Activated CD4-positive, alpha-beta T cell treated with anti-CD3 and anti-CD28 coated beads, Interleukin-2, Interleukin-4, amounts not matched to agents 100 ng/mL and 50 ng/mL, durations not matched to agents 16 hours and 8 hours (primary cell): ENCODE measurements at regions not wholly inside any gene's neighbourhood (a gene's known extent, or its start where the extent isn't known, plus 50 kb on each side); places are given as distances from the start of the nearest gene placed in this dataset.
A peak's percentile ranks its signal among the peaks of the same experiment; 100 is the strongest.
"Not testable (repeated sequence)": the region's sequence is repeated elsewhere in the genome, so short reads cannot be mapped to it uniquely, and the experiment has no call there.

Source experiments
- DNase-seq: peaks from one replicate; pipeline ENCODE4 v3.0.0-alpha.2; 2020; ENCODE audit warnings: low spot score

DNA sequence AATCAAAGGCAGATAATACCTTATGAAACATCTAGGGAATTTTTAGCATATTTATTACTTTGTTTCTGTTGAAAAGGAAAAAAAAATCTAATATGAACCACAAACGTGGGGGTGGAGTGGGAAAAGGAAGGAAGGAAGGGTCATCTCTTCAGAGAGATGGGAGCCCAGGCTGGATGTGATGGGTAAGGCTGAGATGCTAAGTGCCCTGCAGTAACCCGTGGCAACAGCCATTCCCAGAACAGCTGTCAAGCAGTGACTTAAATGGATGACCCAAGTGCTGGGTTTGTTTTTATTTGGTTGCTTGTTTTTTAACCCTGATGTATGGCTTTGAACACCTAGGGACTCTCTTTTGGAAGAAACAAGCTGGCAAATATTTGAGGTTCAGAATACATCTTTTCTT, 50.7 kb upstream of the KLF7 start:
- DNase-seq, result no peak

DNA sequence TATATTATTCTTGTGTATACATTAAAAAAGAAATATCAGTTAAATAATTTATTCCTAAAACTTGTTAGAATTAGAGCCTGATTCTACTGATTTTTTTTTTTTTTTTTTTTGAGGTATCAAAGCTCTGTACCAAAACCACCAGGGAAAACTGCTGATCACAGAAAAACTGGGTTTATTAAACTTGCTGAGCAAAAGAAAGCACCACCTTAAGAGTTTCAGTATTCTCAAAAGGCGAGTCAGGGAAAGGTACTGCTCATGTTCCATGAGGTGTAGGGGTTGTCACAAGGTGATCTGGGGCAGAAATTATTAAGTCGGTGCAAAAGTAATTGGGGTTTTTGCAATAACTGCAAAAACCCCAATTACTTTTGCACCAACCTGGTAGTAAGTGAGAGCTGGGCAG, 51.7 kb upstream of the KLF7 start:
- no peak for DNase-seq

DNA sequence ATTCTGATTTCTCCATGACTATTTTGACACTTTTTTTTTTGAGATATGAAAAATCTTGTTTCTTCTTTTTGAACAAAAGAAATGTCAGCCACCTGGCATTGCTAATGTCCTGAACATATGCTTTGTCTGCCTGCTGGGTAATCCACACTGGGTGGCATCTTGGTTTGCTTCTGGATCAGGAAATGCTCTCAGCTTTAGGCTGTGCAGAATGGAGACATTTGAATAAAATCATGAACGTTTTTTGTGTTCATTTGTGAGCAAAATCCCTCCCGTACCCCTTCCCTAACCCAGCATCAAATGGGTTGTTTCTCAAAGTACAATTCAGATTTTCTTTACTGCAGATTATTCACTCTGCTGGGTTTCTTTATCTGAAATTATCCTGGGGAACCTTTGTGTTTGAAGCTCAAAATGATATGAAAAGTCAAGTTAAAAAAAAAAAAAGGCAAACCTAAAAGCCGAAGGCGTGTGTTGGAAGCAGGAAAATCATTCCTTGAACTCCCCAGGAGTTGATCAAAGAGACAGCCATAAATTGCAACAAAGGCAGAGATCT, 53.4 kb upstream of the KLF7 start:
- no peak for DNase-seq

DNA sequence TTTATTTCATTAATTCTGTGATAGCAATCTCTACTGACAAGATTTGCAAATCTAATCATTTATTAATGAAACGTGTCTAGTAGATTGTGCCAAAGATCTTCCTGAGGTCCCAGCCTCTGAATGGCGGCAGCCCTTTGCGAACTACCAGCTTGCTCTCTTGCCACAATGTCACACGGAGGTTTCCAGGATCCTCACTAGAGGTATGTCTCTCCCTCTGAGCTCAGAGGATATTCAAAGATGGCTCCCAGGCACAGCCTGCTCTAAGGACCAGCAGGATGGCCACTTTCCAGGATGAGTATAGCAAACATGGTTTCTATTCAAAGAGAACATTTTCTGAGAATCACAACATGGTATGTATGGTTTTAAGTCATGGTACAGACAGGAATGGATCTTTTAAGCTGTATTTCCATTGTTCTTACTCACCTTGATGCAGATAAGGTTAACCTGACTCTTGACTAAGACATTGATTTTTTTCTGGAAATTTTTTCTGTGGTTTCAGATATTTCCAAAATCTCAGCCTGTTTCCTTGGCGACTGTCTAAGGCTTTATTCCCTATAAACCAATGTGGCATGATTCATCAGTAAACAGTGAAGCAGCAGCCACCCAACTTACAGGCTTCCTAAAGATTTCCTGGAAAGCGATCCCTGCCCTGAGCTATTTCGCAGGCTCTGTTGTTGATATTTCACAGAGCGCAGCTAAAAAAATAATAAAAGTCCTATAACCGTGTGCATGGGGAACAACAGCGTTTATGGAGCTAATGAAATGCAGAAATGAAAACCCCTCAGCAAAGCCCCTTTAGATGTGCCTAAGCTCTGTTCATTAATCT, 54.1 kb upstream of the KLF7 start:
- DNase-seq, result no peak

DNA sequence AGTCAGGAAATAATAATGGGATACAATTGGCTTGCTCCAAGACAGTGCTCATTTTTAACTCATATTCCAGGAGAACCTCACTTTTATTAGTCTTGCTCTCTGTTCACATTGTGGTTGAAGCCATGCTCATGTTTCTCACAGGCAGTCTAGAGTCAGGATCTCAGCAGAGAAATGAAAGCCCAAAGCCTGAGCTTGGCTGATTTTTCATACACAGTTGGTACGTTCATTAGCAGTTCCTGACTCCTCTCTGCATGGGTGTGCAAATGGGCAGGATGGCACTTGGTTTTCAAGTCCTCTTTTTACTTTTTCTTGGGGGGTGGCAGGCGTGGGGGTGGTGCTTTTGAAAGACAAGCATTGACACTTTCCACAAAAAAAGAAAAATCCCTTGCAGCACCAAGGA, 56.0 kb upstream of the KLF7 start:
- no peak for DNase-seq

DNA sequence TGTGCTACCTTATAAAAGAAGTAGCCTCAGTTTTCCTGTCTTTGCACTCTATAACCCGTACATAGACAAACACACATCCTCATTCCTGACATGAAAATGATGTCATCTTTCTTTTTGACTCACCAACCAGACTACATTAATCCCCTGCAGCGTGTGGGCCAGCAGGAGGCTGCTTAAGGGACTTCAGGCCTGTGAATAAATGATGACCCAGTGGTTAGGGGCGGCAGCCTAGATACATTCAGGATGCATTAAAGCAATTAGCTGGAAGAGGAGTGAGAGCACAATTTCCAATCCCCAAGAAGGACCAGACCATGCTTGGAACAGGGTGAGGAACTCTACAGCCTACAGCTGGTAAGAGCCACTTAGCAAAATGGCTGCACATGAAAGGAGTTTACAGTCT, 57.3 kb upstream of the KLF7 start:
- peak; percentile 74 for DNase-seq

DNA sequence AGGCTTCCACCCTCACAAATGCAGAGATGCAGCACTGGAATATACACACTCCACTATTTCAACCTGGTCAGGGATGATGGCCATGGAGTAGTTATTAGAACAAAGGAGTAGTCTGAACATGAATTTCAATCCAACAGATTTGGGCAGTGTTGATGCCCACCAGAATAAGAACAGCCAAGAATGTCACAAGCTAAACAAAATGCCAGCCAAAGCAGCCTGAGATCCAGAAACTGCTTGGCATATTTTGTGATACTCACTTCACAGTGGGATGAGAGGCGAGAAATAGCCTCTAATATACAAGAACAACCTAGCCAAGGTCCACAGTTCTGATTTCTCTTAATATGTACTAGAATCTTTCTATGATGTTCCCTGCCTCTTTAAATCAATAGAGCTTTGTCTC, 58.6 kb upstream of the KLF7 start:
- no peak for DNase-seq

DNA sequence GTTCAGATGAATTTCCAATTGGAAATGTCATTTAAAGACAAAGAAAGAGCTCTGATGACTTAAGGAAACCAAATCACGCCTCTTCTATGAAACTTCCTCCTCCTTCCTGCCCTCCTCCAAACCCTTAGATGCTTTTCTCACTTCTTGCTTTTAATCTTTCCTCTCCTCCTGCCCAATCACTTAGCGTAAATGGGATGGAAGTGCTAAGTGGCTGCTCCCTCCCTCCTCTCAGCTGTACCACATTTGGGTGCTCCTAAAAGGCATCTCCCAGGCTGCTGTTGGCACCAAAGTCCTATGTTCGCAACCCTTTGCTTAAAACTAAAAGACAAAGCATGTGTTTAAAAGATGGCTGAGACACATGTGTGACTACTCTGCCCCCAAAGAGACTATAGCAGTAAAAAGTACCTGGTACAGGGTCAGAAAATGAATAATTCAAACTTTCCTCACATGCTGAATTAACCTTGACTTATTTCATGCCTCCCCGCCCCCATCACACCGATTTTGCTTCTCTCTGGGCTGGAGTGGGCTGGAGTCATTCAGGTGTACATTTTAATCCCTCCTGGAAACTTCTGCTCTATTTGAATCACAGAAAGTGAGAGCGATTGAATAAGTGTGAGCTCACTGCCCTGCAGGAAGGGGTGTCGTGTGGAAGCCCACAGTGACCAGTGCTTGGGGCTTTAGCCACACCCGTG, 59.2 kb upstream of the KLF7 start:
- peak; percentile 23 for DNase-seq

DNA sequence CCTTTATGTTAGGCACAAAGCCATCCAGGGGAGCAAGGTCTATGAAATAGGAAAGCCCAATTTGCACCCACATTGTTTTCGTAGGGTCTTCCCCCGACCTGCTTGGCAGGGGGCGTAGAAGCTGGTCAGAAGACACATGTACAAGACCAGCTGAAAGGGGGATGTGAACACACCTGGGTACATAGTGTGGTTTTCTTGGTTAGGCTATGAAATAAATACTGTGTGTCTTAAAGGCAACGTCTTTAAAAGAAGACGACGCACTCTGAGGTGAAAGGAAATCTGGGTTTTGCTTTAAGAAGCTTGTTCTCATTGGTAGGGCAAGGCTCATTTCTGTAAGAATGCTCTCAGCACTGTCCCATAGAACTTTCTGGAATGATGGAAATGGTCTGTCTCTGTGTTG, 60.0 kb upstream of the KLF7 start:
- DNase-seq, result no peak

DNA sequence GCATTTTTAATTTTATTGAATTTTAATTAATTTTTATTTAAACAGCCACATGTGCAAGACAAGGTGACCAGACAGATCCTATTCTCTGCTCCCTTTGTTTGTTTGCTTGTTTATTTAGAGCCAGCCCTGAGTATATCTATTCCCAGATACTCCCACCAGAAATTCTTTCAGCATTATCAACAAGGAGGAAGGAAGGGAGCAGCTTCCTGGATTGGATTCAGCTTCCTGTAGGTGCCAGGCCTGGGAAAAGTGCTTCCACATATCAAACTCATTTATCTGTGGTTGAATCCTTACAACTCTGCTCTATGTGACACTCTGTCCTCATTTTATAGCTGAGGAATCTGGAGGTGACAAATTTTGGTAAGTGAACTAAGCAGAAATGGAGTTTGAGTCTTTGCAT, 60.5 kb upstream of the KLF7 start:
- no peak for DNase-seq

DNA sequence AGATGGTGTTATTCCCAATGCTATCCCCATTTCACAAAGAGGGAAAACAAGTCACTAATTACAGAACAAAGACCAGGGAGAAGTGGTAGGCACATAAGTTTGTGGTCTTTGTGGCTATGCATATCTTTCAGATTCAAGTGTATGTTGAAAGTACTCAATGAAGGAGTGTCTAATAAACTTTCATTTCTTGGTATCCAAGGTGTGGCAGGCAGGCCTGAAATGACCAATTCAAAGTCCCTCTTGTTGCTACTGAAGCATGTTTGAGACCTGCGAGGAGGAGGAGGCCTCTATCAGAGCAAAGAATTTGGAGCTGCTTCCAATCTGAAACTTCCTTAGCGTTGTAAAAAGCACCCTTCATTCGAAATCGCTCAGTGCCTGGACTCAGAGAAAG, 60.9 kb upstream of the KLF7 start:
- DNase-seq, result peak; percentile 30

DNA sequence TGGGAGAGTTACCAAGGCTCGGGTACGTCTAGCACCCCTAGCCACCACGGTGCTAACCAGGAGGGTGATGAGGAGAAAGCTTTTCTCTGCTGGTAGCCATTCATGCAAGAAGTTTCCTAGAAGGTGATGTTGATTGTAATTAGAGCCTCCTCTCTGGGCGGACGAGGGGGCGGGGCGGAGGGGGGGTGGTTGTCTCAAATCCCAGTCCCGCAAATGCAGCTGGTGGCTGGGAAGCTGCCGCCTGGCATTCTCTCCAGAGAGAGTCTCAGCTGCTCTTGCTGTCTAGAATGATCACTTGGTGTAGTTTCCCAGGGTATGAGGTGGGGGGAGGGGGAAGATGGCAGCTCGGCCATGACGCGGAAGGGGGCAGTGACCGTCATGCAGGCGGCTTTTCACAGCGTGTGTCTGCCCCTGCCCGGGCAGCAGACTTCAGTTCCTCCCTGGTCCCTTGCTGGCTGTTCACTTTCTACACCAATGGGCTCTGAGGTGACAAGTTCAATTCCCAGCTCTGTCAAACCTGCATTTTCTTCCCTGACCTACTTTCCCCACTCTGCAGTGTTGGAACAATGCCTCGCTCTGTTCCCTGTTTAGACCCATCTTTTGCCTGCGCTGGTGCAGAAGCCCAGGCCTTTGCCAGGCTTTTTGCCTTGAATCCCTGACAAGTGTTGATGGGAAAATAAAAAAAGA, 61.5 kb upstream of the KLF7 start:
- no peak for DNase-seq

DNA sequence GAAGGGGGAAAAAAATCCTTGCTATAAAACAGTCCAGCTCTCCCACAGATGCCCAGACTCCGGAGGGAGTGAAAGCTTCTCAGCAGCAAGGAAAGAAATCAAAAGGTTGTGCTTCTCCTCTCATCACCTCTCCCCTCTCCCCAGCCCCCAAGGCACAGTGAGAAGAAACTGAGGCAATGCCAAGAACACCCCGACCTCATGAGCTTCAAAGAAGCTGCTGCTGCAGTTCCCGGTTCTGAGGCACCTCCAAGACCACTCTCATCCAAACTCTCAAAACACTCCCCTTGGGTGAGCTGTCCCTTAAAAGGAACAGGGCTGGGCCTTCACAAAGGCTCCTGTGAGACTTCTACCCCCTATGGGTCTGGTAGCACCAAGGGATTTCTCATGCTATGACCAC, 62.0 kb upstream of the KLF7 start:
- no peak for DNase-seq

DNA sequence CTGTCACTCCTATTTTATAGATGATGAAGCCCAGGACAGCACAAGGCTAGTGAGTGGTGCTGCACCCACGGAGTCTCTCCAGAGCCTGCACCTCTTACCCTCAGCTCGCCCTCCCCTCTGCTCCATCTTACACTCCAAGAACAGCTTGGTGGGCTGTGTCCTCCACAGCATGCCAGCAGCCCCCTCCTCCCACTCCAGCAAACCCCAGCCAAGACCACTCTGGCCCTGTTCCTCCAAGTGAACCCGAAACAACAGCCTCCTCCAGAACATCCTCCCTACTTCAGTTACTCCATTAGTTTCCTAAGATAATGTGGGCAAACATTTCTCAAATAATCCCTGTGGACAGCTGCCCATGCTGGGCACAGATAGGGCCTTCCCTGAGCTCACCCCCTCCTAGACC, 62.7 kb upstream of the KLF7 start:
- no peak for DNase-seq

DNA sequence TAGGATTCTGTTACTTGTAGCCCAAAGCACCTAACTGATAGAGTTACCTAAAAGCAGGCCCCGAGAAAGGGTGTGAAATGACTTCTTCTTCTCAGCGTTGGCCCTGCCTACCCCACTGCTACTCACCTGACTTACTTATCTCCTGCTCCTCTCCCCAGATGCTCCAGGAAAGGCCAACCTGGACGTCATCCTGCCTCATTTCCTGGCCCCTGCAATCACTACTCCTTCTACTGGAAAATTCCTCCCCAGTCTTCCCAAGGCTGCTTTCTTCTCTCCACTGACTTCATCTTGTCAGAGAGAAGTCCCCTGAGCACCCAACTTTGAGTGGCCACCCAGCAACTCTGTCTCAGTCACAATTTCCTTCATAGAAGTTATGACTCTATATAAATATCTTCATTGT, 63.4 kb upstream of the KLF7 start:
- no peak for DNase-seq

DNA sequence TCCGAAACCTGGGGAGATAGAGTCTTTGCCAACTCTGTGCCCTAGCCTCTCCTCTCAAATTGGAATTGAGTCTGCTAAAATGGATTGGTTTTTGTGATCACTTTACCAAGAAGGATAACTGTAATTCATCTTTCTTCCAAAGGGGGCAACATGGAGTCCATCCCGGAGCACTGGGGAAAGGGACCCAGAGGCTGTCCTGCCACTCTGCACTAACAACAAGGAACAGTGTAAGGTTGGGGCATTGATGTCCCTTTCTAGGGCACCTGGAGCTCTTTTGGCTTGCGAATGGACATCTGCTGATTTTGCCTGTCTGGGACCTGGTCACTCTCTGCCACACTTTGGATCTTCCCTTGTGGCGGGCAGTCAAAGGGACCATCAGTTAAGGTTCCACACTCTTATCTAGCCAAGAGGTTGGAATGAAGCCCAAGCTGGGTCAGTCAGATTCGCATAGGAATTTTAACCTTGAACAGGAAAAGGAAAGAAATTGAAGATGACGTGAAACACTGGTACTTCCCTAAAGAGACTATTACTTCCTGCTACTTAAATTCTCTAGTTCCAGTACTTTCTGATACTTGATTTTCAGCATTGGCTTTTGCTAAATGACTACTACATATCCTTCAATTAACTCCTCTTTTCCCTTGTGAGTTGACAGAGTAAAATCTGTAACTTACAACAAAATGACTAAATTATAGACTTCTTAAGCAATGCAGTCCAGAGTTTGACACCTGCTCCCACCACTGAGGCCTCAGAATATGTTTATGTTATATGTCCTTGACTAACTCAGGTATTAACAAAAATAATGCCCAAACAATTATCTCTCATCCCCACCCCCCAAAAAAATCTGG, 64.7 kb upstream of the KLF7 start:
- no peak for DNase-seq

DNA sequence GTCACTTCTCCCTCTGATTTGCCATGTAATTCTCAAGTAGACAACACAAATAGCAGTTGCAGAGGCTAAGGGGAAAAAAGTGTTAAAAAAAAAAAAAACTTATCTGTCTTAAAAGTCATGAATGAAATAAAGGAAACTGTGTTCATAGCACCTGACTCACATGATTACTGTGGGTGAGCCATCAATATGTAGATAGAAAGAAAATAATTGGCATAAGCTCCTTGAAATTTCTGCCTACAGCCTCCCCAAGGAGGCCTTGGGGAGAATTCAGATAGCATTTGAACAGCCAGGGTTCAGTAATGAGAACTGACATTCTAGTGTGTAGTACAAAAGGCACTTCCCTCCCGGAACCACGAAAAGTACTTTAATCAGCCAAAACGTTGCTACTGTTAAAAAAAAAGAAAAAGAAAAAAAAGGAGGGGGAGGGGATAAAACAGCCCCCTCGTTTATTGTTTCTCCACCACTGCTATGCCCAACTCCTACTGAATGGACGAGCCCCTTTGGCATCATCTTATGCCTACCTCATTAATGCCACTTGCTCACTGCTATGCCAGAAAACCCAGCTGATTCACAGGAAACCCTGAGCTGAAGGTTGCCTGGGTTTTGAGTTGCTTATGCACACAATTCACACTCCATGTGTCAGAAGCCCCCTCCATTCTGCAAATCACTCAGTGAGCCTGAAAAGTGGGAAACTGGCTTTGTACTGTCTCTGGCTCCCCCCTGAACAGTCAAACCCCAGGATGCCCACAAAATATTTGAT, 65.5 kb upstream of the KLF7 start:
- no peak for DNase-seq

DNA sequence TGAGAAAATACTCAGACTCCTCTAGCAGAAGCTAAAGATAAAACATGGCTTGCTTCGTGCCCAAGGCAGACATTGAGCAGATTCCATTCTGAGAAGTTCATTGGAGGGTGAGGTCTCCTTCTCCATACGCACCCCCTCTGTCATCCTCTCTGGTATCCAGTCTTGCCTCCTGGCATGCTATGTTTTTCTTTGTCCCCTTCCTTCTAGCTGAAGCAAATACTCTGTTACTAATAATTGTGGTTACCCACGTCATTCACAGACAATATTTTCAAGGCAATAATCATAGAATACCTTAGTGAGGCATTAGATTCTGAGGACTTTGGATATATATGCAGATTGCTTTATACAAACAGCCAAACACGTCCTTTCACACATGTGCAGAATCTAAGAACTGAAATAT, 66.2 kb upstream of the KLF7 start:
- DNase-seq, result no peak

DNA sequence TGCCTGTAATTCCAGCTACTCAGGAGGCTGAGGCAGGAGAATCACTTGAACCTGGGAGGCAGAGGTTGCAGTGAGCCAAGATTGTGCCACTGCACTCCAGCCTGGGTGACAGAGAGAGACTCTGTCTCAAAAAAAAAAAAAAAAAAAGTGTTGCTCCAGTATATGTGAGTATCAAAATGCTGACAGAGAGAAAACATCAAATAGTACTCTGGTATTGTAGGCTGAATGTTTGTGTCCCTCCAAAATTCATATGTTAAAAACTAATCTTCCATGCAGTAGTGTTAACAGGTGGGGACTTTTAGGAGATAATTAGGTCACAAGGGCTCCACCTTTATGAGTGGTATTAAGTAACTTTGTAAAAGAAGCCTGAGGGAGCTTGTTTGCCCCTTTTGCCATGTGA, 67.4 kb upstream of the KLF7 start:
- not testable (repeated sequence) for DNase-seq

DNA sequence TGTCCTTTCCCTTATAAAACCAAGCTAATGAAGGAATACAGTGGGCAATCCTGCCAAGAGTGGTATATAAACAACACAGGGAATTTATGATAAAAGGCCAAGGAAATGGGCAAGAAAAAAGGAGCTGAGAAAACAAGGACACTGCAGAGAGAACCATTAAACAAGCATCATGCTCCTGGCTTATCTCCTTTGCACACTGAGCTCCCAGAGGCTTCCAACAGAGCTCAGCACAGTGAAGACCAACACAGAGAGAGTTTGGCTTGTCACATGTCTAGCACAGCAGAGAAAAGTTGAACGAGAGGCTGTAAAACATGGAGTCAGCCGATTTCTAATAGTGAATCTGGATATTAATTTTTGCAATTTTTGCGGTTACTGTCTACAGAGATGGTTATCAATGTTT, 68.0 kb upstream of the KLF7 start:
- no peak for DNase-seq

DNA sequence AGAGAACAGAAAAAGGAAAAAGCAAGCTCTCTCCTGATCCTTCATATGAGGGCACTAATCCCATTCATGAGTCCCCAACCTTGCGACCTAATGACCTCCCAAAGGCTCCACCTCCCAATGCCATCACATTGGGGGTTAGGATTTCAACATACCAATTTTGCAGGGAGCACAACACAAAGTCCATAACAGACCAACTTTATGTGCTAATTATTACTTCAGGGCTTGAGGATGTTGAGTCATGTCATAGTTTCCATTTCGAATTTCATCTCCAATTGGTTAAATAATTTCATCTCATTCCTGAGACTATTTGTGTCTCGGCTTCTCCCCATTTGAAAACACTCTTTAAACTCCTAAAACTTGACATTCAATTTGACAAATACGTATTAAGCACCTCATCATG, 69.9 kb upstream of the KLF7 start:
- no peak for DNase-seq
